Stimulated activated CD8-positive, alpha-beta memory T cell treated with anti-CD3 and anti-CD28 coated beads, Interleukin-7, amount 100 ng/mL, for 24 hours (primary cell): ENCODE measurements at regions not wholly inside any gene's neighbourhood (a gene's known extent, or its start where the extent isn't known, plus 50 kb on each side); places are given as distances from the start of the nearest gene placed in this dataset.

Experiments used
- DNase-seq: peaks from one replicate; pipeline ENCODE4 v3.0.0-alpha.2; 2020; ENCODE audit warnings: low read depth

DNA sequence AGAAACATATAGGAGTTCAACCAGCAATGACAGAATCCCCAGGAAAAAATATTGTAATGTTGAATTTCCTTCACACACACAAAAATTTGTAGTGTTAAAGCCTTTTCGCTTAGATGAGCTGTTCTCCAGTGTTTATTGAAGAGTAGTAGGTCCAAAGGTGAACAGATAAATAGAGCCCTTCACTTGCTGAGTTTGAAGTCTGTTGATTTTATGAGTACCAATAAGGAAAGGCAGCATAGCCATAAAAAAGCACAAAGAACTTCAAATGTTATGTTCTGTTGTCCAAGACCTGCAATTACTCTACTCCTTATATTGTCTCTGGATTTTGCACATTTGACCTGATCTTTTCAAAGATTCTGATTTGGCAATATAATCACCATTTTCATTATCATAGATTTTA, 362.7 kb upstream of the B3GALT2 start:
- no peak for DNase-seq

GRCh38 chr1:193545171-193545570, 358.8 kb upstream of the B3GALT2 start:
- DNase-seq, result no peak

DNA sequence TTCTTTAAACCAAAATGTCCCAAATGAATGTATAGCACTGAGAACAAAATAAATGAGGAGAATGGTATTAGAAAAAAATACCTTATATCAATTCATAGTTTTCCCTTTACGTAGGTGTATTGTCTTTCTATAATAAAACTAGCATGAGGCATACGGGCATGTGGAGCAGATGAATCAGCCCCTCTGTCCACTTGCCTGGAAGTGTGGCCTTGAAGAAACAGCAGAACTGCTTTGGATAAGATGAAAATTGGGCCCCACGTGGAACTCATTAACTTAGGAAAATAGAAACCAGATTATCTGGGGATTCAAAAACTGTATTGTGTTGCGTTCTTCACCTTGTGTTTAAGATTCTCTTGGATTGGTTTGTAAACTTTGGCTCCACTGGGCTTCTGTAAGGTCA, 356.8 kb upstream of the B3GALT2 start:
- DNase-seq, result no peak

DNA sequence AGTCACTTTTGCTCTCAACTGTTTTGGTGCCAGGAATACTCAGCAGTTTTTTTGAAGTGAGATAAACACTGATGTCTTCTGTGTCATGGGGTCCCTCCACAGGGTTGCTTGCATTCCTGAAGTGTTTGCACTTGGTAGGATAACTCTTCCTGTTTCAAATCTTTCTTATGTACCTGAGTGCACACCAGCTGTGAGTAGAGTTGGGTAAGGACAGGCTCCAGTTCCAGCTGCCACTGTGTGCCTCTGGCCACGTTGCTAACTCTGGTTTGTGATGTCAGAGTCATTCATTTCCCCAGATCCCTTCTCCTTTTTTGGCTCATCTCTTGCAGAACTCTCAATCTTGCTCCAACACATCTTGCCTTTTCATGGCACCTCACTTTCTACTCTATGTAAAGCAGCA, 356.3 kb upstream of the B3GALT2 start:
- no peak for DNase-seq

DNA sequence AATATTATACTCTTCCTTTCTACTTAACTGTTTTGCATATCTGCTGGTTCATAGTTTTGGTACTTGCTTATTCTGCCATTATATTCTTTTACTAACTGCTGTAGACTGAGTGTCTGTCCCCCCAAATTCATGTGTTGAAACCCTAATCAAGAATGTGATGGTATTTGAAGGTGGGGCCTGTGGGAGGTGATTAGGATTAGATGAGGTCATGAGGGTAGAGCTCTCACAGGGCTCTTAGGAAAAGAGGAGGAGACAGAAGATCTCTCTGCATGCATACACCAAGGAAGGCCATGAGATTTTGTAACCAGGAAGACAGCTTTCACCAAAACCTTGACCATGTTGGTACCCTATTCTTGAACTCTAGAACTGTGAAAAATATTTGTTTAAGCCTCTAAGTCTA, 354.1 kb upstream of the B3GALT2 start:
- DNase-seq, result no peak

- DNase-seq, result no peak
Observed at GRCh38 chr1:193539731-193540459, 353.5 kb upstream of the B3GALT2 start.

- peak; percentile 14 for DNase-seq
Observed at GRCh38 chr1:193538680-193539079, 352.3 kb upstream of the B3GALT2 start.

GRCh38 chr1:193538003-193538354, 351.6 kb upstream of the B3GALT2 start:
- DNase-seq, result no peak

- DNase-seq, result peak; percentile 28
Observed at GRCh38 chr1:193537266-193538002, 351.0 kb upstream of the B3GALT2 start.

GRCh38 chr1:193533853-193534252, 347.4 kb upstream of the B3GALT2 start:
- DNase-seq, result no peak

GRCh38 chr1:193525917-193526710, 339.7 kb upstream of the B3GALT2 start:
- DNase-seq, result no peak

DNA sequence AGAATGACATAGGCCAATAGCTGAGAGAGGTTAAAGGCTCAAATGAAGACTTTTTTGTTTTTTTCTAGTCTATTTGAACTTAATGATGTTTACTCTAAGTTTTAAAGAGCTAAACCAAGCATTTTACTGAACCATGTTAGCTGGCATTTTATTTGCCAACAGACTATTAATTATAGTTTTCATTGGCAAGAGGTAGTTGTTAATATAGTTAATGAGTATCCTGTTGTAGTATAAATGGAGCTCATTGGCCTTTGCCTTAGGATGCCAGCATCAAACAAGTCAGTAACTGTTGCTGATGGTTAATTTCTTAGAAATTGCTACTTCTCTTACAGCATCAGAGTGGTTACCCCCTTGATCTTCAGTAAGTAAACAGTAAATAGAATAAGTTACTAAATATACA, 339.0 kb upstream of the B3GALT2 start:
- no peak for DNase-seq

DNA sequence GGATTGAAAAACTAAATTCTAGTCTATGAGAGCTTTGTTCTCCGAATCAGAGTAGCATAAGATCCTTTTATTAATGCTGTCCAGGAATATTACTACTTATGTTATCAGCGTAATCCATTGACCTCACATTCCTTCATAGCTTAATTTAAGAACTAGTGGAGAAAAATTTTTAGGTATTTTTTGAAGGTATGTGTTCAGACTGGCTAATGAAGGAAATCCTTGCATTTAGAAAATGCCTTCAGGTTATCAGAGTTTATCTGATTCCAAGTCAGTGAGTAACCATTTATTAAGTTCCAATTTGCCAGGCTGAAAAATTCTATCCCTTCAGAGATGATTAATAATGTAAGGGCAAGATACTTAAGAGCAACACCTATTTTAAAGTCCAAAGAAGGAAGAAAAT, 338.2 kb upstream of the B3GALT2 start:
- no peak for DNase-seq

- DNase-seq, result no peak
Observed at GRCh38 chr1:193524021-193524420, 337.6 kb upstream of the B3GALT2 start.

DNA sequence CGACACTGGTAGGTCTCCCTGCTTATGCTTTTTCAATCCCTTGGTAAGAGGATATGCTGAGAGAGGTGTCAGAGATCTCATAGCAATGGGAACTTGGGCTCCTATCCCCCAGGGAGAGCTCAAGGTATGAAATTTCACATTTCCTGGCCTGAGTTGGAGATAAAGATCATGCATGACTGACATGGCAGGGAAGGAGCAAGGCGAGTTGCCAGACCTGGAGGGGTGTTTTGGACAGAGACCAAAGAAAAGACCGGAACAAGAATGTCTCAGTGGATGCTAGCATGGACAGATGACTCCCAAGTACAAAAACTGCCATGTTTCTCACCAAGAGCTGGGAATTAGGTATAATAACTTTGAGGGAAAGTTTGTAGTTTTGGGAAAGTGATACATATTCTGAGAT, 334.1 kb upstream of the B3GALT2 start:
- DNase-seq, result no peak

DNA sequence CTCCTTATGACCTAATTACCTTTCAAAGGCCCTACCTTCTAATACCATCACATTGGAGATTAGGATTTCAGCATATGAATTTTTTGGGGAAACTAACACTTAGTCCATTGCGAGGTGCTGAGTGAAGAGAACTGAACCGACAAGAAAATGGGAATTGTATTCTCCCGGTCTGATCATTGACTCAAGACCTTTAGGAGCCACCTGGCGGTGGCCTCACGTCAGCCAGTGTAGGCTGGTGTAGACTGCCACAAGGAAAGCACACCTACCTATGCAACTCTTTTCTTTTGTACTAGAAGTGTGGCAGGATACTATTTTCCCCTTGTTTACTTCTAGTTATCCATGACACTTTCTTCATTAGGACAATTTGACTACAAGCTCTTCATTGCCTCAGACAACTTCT, 333.5 kb upstream of the B3GALT2 start:
- no peak for DNase-seq

DNA sequence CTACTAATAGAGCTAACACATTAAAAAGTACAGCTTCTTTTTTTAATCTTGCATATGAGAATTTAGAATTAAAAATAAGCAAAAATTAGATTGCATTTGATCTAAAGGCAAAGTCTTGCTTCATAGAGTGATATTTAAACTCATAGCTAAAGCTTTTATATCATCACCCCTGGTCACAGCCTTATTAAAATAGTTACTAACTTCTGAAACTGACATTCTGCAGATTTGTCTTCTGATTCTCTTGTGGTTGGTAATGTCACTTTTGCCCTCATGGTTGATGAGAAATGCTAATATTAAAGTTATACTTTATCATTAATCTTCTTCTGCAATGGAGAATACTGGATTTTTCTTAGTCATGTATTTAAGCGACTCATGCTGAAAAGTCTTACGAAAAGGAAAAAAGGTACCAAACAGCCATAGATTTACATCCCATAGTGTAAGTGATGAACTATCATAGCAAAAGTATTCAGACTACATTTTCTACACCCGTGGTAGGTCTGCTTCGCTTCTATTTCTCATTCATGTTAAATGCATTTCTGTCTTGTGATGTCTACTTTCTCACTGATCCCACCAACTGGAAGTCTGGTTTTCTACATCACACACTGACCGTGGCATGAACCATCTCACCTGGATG, 330.5 kb upstream of the B3GALT2 start:
- no peak for DNase-seq

DNA sequence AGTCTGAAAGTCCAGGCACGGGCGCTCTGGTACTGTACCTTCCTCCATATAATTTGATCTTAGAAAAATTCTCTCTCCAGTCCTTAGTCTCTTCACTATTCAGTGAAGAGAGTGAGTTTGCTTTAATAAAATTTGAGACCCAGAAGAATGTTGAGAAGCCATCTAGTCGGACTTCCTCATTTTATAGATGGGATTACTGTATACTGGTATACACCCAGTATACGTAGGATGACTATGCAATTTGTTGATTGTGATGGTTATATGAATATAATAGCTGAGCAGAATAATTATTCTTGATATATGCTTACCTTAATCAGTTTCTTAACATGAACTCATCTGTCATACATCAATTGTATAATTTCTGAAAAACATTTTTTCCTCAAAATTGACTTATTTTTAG, 328.0 kb upstream of the B3GALT2 start:
- no peak for DNase-seq

DNA sequence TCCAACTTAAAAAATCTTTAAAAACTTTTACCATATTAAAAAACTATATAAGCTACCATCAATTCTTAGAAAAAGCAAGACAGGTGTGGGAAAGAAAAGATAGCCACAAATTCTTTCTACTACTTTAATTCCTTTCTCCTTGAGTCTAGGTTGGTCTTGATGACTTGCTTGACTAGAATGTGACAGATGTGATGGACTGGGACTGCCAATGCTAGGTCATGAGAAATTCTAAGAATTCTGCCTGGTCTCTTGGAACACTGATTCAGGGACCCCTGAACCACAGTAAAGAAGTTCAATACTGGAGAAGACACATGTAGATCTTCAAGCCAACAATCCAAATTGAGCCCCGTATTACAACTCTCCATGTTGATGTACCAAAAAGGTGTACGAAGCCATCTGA, 326.6 kb upstream of the B3GALT2 start:
- DNase-seq, result no peak

DNA sequence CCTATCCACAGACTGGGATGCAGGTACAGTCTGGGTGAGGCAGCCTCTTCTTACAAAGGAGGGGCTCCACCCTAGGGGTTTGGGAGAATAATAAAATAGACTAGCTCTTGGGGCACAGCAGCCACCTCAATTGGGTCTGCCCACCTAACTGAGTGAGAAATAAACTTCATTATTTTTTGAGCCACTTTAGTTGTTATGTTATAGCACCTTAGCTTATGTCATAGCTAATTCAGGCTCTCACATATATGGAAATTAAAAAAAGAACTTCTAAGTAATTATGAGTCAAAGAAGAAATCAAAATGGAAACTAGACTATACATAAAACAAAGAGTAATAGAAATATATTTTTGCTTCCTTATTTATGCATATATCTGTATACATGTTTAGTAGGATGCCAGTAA, 318.5 kb upstream of the B3GALT2 start:
- no peak for DNase-seq

DNA sequence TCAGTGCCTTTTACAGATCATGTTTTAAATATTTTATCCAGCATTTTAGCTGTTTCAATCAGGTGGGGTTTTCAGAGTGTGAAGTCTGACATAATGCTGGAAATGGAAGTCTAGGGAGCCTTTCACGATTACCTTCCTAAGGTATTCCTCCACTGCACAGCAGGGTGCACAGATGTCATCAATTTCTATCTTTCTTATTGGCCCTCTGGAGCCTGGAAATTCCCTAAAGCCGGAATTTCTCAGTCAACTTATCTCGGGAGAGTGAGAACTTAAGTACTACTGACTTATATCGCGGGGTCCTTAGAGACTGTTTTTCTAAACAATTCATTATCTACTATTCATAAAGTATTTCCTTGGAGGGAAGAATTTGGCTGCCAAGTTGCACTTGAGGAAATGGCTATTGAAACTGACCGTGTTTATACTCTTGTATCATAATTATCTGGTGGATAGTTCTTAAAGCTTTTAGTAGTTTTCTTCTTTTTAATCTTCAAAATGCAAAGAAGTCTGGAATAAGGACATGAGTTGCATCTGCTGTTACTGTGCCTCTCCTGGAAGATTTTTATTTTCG, 311.8 kb upstream of the B3GALT2 start:
- DNase-seq, result no peak

DNA sequence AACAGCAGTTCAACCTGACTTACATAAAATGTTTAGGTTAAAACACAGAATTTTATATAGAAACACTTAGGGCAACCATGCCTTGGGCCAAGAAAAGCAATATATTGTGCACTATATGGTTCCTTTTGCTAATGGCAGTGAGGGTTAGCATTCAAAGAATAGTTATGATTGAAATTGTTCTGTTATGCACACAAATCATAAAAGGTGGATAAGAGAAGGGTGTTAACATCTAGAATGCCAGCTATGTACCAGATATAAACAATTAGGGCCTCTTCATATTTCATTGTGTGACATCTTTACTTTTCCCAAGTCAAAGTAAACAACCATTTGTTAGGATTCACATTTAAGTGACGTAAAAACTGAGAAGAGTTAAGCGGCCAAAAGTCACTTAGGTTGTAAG, 308.0 kb upstream of the B3GALT2 start:
- DNase-seq, result no peak
